DND-41 (cell line): ENCODE measurements at regions not wholly inside any gene's neighbourhood (a gene's known extent, or its start where the extent isn't known, plus 50 kb on each side); places are given as distances from the start of the nearest gene placed in this dataset.

Experiments used
- ATAC-seq: fragments of 200-7000 bp; cut with Tn5 transposase; 3 replicates; pipeline ENCODE4 v1.9.1; 2021; ENCODE audit warnings: low read depth; ENCODE audit not compliant: insufficient read depth
- DNase-seq: peaks from one replicate; pipeline ENCODE4 v3.0.0-alpha.2; 2020
- H2AFZ ChIP-seq: 2 replicates; pipeline ENCODE4 v1.6.0; 2012; ENCODE audit warnings: low read depth, low read length
- H3K27ac ChIP-seq: 2 replicates; pipeline ENCODE4 v1.5.1; 2012; ENCODE audit warnings: low read length, inconsistent platforms
- H3K27me3 ChIP-seq: fragments of 200-600 bp; sonication (generic); 2 replicates; pipeline ENCODE4 v1.6.0; 2012; ENCODE audit warnings: low read length, mild to moderate bottlenecking, inconsistent platforms; ENCODE audit not compliant: insufficient read depth, poor library complexity
- H3K36me3 ChIP-seq: 2 replicates; pipeline ENCODE4 v1.5.1; 2012; ENCODE audit warnings: low read length, inconsistent platforms; ENCODE audit not compliant: insufficient read depth
- H3K4me1 ChIP-seq: 2 replicates; pipeline ENCODE4 v1.5.1; 2012; ENCODE audit warnings: mild to moderate bottlenecking, low read length; ENCODE audit not compliant: insufficient read depth
- H3K4me2 ChIP-seq: 2 replicates; pipeline ENCODE4 v1.6.0; 2012; ENCODE audit warnings: mild to moderate bottlenecking, moderate library complexity, low read length, inconsistent platforms; ENCODE audit not compliant: insufficient read depth
- H3K4me3 ChIP-seq, 2 experiments: fragments of 200-600 bp in 1 of 2; shearing (Covaris generic) in 1 of 2; 2 replicates each; pipeline ENCODE4 v1.5.1; 2012 to 2016; ENCODE audit warnings: inconsistent platforms in 2 of 2, low read length in 2 of 2, mild to moderate bottlenecking in 2 of 2, low read depth in 1 of 2, moderate library complexity in 1 of 2
- H3K79me2 ChIP-seq: 2 replicates; pipeline ENCODE4 v1.6.0; 2012; ENCODE audit warnings: low read length, inconsistent platforms; ENCODE audit not compliant: insufficient read depth
- H3K9ac ChIP-seq: 2 replicates; pipeline ENCODE4 v1.6.0; 2012; ENCODE audit warnings: low read depth, mild to moderate bottlenecking, inconsistent platforms, low read length, moderate library complexity
- H3K9me3 ChIP-seq: 2 replicates; pipeline ENCODE4 v1.5.1; 2012; ENCODE audit warnings: low read length, moderate library complexity, mild to moderate bottlenecking, inconsistent platforms; ENCODE audit not compliant: insufficient read depth, severe bottlenecking
- H4K20me1 ChIP-seq: 2 replicates; pipeline ENCODE4 v1.6.0; 2012; ENCODE audit warnings: low read length; ENCODE audit not compliant: insufficient read depth
- CTCF ChIP-seq: IDR thresholded peaks from 2 replicates; pipeline ENCODE4 v1.5.1; 2012; ENCODE audit warnings: borderline replicate concordance, low read length, moderate library complexity, mild to moderate bottlenecking; ENCODE audit not compliant: poor library complexity, severe bottlenecking; ENCODE audit errors: extremely low read depth
- EZH2 ChIP-seq: IDR thresholded peaks from 3 replicates; pipeline ENCODE4 v1.6.1; 2012; ENCODE audit warnings: borderline replicate concordance, low read depth, mild to moderate bottlenecking, moderate library complexity, low read length, inconsistent platforms; ENCODE audit not compliant: severe bottlenecking

- DNase-seq (no peak), ATAC-seq (no peak)
- H3K4me2 ChIP-seq, result no peak overlapping the region
- no peaks in the 10 kb centered on the region for H3K36me3 ChIP-seq
- H3K27ac ChIP-seq, result no peak overlapping the region
- no peak overlapping the region for H2AFZ ChIP-seq
- H4K20me1 ChIP-seq, result no peaks in the 10 kb centered on the region
- TF ChIP-seq EZH2, result no peak
- TF ChIP-seq CTCF, result no peak
- no peaks in the 10 kb centered on the region for H3K4me1 ChIP-seq
- H3K27me3 ChIP-seq, result no peaks in the 10 kb centered on the region
- no peak overlapping the region for H3K9ac ChIP-seq
- no peak overlapping the region for H3K4me3 ChIP-seq
- H3K9me3 ChIP-seq, result no peaks in the 10 kb centered on the region
- no peaks in the 10 kb centered on the region for H3K79me2 ChIP-seq
Observed at GRCh38 chr4:163911891-163912290, 417.4 kb downstream of the TMA16 start.

- H2AFZ ChIP-seq, result no peak overlapping the region
Observed at GRCh38 chr4:163913571-163913970, 419.1 kb downstream of the TMA16 start.

GRCh38 chr4:163915896-163916295 is 421.4 kb downstream of the TMA16 start:
- H2AFZ ChIP-seq, result no peak overlapping the region
- H3K9me3 ChIP-seq, result no peaks in the 10 kb centered on the region
- no peak overlapping the region for H3K4me3 ChIP-seq
- H3K9ac ChIP-seq, result no peak overlapping the region
- no peak for ATAC-seq
- no peak for DNase-seq
- no peaks in the 10 kb centered on the region for H3K4me1 ChIP-seq
- H3K79me2 ChIP-seq, result no peaks in the 10 kb centered on the region
- no peaks in the 10 kb centered on the region for H3K27me3 ChIP-seq
- H4K20me1 ChIP-seq, result no peaks in the 10 kb centered on the region
- no peak overlapping the region for H3K27ac ChIP-seq
- no peak overlapping the region for H3K4me2 ChIP-seq
- no peak for TF ChIP-seq EZH2
- H3K36me3 ChIP-seq, result no peaks in the 10 kb centered on the region

More at GRCh38 chr4:163913571-163913970, 419.1 kb downstream of the TMA16 start:
- Histone ChIP-seq H3K4me2 (no peak overlapping the region), H3K27me3 (no peaks in the 10 kb centered on the region), H3K4me3 (no peak overlapping the region), H3K36me3 (no peaks in the 10 kb centered on the region), H3K4me1 (no peaks in the 10 kb centered on the region), H3K79me2 (no peaks in the 10 kb centered on the region), H3K9ac (no peak overlapping the region), H3K27ac (no peak overlapping the region), H4K20me1 (no peaks in the 10 kb centered on the region), H3K9me3 (no peaks in the 10 kb centered on the region)
- ATAC-seq, result no peak
- no peak for DNase-seq
- TF ChIP-seq CTCF (no peak), EZH2 (no peak)

- TF ChIP-seq CTCF (no peak), EZH2 (no peak)
- no peaks in the 10 kb centered on the region for H3K9me3 ChIP-seq
- no peaks in the 10 kb centered on the region for H3K36me3 ChIP-seq
- DNase-seq, result no peak
- no peaks in the 10 kb centered on the region for H3K4me1 ChIP-seq
- ATAC-seq, result no peak
- no peaks in the 10 kb centered on the region for H3K79me2 ChIP-seq
- no peak overlapping the region for H3K4me3 ChIP-seq
- H2AFZ ChIP-seq, result no peak overlapping the region
- no peak overlapping the region for H3K27ac ChIP-seq
- H3K27me3 ChIP-seq, result no peaks in the 10 kb centered on the region
- no peak overlapping the region for H3K4me2 ChIP-seq
- no peaks in the 10 kb centered on the region for H4K20me1 ChIP-seq
- H3K9ac ChIP-seq, result no peak overlapping the region
Observed at GRCh38 chr4:163920426-163920825, 425.9 kb downstream of the TMA16 start.
